Loucy (cell line): ENCODE measurements at regions not wholly inside any gene's neighbourhood (a gene's known extent, or its start where the extent isn't known, plus 50 kb on each side); places are given as distances from the start of the nearest gene placed in this dataset.
"Not testable (repeated sequence)": the region's sequence is repeated elsewhere in the genome, so short reads cannot be mapped to it uniquely, and the experiment has no call there.

ENCODE experiments used
- H2AFZ ChIP-seq: fragments of 200-600 bp; sonication (generic); 2 replicates; pipeline ENCODE4 v1.6.0; 2016; ENCODE audit warnings: antibody characterized with exemption, mild to moderate bottlenecking, low read length, moderate library complexity
- H3F3A ChIP-seq: fragments of 200-600 bp; 2 replicates; pipeline ENCODE4 v1.6.0; 2016; ENCODE audit warnings: antibody characterized with exemption, low read depth, mild to moderate bottlenecking
- H3K27me3 ChIP-seq: fragments of 200-600 bp; sonication (generic); 2 replicates; pipeline ENCODE4 v1.6.1; 2014; ENCODE audit warnings: low read length, mild to moderate bottlenecking; ENCODE audit not compliant: insufficient read depth, poor library complexity, severe bottlenecking
- H3K36me3 ChIP-seq: fragments of 200-600 bp; sonication (generic); 2 replicates; pipeline ENCODE4 v1.6.1; 2016; ENCODE audit warnings: low read length; ENCODE audit not compliant: insufficient read depth
- H3K4me1 ChIP-seq: fragments of 200-600 bp; sonication (generic); 2 replicates; pipeline ENCODE4 v1.5.1; 2014; ENCODE audit warnings: low read length, mild to moderate bottlenecking; ENCODE audit not compliant: insufficient read depth, poor library complexity, severe bottlenecking
- H3K4me2 ChIP-seq: fragments of 200-600 bp; sonication (generic); 2 replicates; pipeline ENCODE4 v1.6.0; 2014; ENCODE audit warnings: antibody characterized with exemption, low read length, low read depth, mild to moderate bottlenecking; ENCODE audit not compliant: poor library complexity, severe bottlenecking
- H3K4me3 ChIP-seq: fragments of 200-600 bp; sonication (generic); 2 replicates; pipeline ENCODE4 v1.5.1; 2014; ENCODE audit warnings: low read length, mild to moderate bottlenecking, mixed read lengths; ENCODE audit not compliant: poor library complexity, severe bottlenecking
- H3K79me2 ChIP-seq: fragments of 200-600 bp; sonication (generic); 2 replicates; pipeline ENCODE4 v1.6.1; 2014; ENCODE audit warnings: low read length; ENCODE audit not compliant: insufficient read depth
- H3K9ac ChIP-seq: fragments of 200-600 bp; sonication (generic); 2 replicates; pipeline ENCODE4 v1.6.0; 2014; ENCODE audit warnings: mild to moderate bottlenecking, low read depth, low read length, moderate library complexity; ENCODE audit not compliant: poor library complexity, severe bottlenecking
- H3K9me2 ChIP-seq: fragments of 200-600 bp; sonication (generic); replicated peaks from 2 replicates; pipeline ENCODE4 v1.6.1; 2016; ENCODE audit warnings: low read depth, low read length, mixed read lengths
- H3K9me3 ChIP-seq: fragments of 200-600 bp; sonication (generic); 2 replicates; pipeline ENCODE4 v1.6.1; 2014; ENCODE audit warnings: mild to moderate bottlenecking, antibody characterized with exemption, low read length, low read depth; ENCODE audit not compliant: insufficient read depth
- H4K20me1 ChIP-seq: fragments of 200-600 bp; sonication (generic); 2 replicates; pipeline ENCODE4 v1.6.0; 2014; ENCODE audit warnings: antibody characterized with exemption, low read length, mild to moderate bottlenecking; ENCODE audit not compliant: insufficient read depth, poor library complexity, severe bottlenecking
- EZH2phosphoT487 ChIP-seq: fragments of 200-600 bp; IDR thresholded peaks from 2 replicates; pipeline ENCODE4 v1.6.1; 2018; ENCODE audit warnings: antibody characterized with exemption, mild to moderate bottlenecking, moderate library complexity, borderline replicate concordance
- TF ChIP-seq, protein P1 (sequence below): fragments of 200-600 bp; sonication (generic); conservative IDR thresholded peaks from 2 replicates; pipeline ENCODE4 v1.5.1; 2014; ENCODE audit warnings: mild to moderate bottlenecking, antibody characterized with exemption, low read length

GRCh38 chr6:86283596-86283995, 640.9 kb upstream of the SYNCRIP start:
- H3F3A ChIP-seq, H2AFZ ChIP-seq, H3K9me2 ChIP-seq, H3K4me3 ChIP-seq, H3K9ac ChIP-seq, H4K20me1 ChIP-seq, H3K4me1 ChIP-seq, H3K36me3 ChIP-seq, H3K27me3 ChIP-seq, H3K4me2 ChIP-seq, H3K79me2 ChIP-seq, H3K9me3 ChIP-seq: not testable (repeated sequence)

DNA sequence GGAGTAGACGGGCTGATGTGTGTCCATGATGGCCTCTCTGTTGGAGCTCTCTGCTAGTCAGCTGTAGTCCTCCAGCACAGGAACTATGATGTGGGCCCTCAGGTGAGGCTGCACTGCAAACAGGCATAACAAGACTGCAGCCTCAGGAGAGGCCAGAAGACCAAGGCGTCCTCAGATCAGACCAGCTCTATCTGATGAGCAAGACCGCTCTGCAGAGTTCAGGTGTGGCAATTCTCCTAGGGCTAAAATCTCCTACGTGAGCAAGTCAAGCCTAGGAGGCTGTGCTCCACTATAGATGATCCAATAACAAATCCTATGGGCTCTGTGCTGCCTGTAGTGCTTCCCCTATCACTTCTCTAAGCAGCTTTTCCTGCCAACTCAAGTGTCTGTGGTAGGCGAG, 633.4 kb upstream of the SYNCRIP start:
- TF ChIP-seq EZH2phosphoT487 = no peak
- TF ChIP-seq, protein P1, sequence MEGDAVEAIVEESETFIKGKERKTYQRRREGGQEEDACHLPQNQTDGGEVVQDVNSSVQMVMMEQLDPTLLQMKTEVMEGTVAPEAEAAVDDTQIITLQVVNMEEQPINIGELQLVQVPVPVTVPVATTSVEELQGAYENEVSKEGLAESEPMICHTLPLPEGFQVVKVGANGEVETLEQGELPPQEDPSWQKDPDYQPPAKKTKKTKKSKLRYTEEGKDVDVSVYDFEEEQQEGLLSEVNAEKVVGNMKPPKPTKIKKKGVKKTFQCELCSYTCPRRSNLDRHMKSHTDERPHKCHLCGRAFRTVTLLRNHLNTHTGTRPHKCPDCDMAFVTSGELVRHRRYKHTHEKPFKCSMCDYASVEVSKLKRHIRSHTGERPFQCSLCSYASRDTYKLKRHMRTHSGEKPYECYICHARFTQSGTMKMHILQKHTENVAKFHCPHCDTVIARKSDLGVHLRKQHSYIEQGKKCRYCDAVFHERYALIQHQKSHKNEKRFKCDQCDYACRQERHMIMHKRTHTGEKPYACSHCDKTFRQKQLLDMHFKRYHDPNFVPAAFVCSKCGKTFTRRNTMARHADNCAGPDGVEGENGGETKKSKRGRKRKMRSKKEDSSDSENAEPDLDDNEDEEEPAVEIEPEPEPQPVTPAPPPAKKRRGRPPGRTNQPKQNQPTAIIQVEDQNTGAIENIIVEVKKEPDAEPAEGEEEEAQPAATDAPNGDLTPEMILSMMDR = no peak
- H3K9me2 ChIP-seq = no peaks in the 10 kb centered on the region
- H3K79me2 ChIP-seq = no peaks in the 10 kb centered on the region
- H3K4me3 ChIP-seq = no peak overlapping the region
- no peaks in the 10 kb centered on the region for H3K4me1 ChIP-seq
- H3K9me3 ChIP-seq = no peaks in the 10 kb centered on the region
- no peak overlapping the region for H3K4me2 ChIP-seq
- no peaks in the 10 kb centered on the region for H3K36me3 ChIP-seq
- H2AFZ ChIP-seq = no peak overlapping the region
- H3K9ac ChIP-seq = no peak overlapping the region
- H4K20me1 ChIP-seq = no peaks in the 10 kb centered on the region
- no peaks in the 10 kb centered on the region for H3K27me3 ChIP-seq
- H3F3A ChIP-seq = no peaks in the 10 kb centered on the region

DNA sequence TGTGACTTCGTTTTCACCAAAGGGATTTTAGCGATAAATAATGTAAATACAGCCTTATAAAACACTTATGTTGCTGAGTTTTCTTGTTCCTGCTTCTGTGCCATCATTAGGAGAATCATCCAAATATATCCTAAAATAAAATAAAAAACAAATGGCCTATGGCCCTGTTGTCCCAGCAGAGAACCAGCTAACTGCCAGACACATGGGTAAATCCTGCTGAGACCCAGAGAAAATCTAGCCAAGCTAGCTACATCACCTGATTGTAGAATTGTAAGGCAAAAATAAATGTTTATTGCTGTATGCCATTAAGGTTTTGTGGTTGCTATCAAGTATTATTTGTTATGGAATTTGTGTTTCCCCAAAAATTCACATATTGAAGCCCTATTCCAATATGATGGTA, 631.2 kb upstream of the SYNCRIP start:
- no peak for TF ChIP-seq EZH2phosphoT487
- TF ChIP-seq, protein P1 = no peak
- no peak overlapping the region for H3K9ac ChIP-seq
- H2AFZ ChIP-seq = no peak overlapping the region
- no peaks in the 10 kb centered on the region for H4K20me1 ChIP-seq
- H3K4me2 ChIP-seq = no peak overlapping the region
- no peaks in the 10 kb centered on the region for H3K79me2 ChIP-seq
- H3K36me3 ChIP-seq = no peaks in the 10 kb centered on the region
- H3K4me1 ChIP-seq = no peaks in the 10 kb centered on the region
- H3K9me2 ChIP-seq = no peaks in the 10 kb centered on the region
- no peaks in the 10 kb centered on the region for H3K9me3 ChIP-seq
- H3K27me3 ChIP-seq = no peaks in the 10 kb centered on the region
- H3F3A ChIP-seq = no peaks in the 10 kb centered on the region
- no peak overlapping the region for H3K4me3 ChIP-seq

DNA sequence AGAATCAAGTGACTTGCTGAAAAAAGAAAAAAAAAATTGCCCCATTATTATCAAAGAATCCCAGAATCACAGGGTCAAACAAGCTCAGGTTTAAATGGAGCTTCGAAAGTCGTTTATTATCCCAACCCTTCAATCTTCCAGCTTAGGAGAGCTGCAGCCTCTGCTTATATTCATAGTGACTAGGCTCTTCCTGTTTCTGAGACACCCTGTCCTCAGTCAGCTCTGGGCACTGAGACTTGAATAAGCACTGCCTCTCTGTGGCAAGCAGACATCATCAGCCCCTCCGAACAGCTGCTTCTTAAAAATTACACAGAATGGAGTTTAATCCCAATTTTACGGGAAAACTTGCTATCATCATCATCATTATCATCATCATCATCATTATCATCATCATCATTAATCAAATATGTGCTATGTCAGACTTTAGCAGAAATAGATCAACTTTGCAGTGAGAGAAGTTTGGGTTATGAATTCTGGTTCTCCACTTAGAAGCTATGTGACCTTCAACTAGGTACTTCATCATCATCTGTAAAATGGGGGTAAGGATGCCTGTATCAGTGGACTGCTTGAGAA, 614.0 kb upstream of the SYNCRIP start:
- no peak overlapping the region for H2AFZ ChIP-seq
- H3K9ac ChIP-seq = no peak overlapping the region
- no peak overlapping the region for H3K4me3 ChIP-seq
- H3K4me1 ChIP-seq = no peaks in the 10 kb centered on the region
- no peak for TF ChIP-seq EZH2phosphoT487
- TF ChIP-seq, protein P1 = no peak
- H3K4me2 ChIP-seq = no peak overlapping the region
- H3K9me2 ChIP-seq = no peaks in the 10 kb centered on the region
- H3K27me3 ChIP-seq = no peaks in the 10 kb centered on the region
- H3K79me2 ChIP-seq = no peaks in the 10 kb centered on the region
- H4K20me1 ChIP-seq = no peaks in the 10 kb centered on the region
- no peaks in the 10 kb centered on the region for H3K36me3 ChIP-seq
- H3F3A ChIP-seq = no peaks in the 10 kb centered on the region
- no peaks in the 10 kb centered on the region for H3K9me3 ChIP-seq
